GM21528 (cell line): ENCODE measurements at regions not wholly inside any gene's neighbourhood (a gene's known extent, or its start where the extent isn't known, plus 50 kb on each side); places are given as distances from the start of the nearest gene placed in this dataset.

Experiments used
- ATAC-seq: cut with Tn5 transposase; IDR thresholded peaks from one replicate; pipeline ENCODE4 v1.9.1; 2021; ENCODE audit warnings: mild to moderate bottlenecking, moderate library complexity; ENCODE audit not compliant: unreplicated experiment, low FRiP score

- no peak for ATAC-seq
These were observed 67.4 kb upstream of the QRFPR start for GRCh38 chr4:121448231-121448630.

GRCh38 chr4:121439669-121440068 is 58.9 kb upstream of the QRFPR start:
- ATAC-seq = no peak
